ENCODE measurements at regions not wholly inside any gene's neighbourhood (a gene's known extent, or its start where the extent isn't known, plus 50 kb on each side); places are given as distances from the start of the nearest gene placed in this dataset.

GRCh38 chr20:40960101-40960500, 68.5 kb upstream of the TOP1 start:
- no peak for TF ChIP-seq CTCF (IDR thresholded peaks at IDR 0.05)
- no peak for TF ChIP-seq POLR2A (IDR thresholded peaks at IDR 0.05)
- no peak for TF ChIP-seq POLR2AphosphoS5 (IDR thresholded peaks at IDR 0.05)

All from breast epithelium (tissue), 3 donors.